Effector CD4-positive, alpha-beta T cell (primary cell): ENCODE measurements at regions not wholly inside any gene's neighbourhood (a gene's known extent, or its start where the extent isn't known, plus 50 kb on each side); places are given as distances from the start of the nearest gene placed in this dataset.

Source experiments
- DNase-seq: peaks from one replicate; pipeline ENCODE4 v3.0.0-alpha.2; 2020

DNA sequence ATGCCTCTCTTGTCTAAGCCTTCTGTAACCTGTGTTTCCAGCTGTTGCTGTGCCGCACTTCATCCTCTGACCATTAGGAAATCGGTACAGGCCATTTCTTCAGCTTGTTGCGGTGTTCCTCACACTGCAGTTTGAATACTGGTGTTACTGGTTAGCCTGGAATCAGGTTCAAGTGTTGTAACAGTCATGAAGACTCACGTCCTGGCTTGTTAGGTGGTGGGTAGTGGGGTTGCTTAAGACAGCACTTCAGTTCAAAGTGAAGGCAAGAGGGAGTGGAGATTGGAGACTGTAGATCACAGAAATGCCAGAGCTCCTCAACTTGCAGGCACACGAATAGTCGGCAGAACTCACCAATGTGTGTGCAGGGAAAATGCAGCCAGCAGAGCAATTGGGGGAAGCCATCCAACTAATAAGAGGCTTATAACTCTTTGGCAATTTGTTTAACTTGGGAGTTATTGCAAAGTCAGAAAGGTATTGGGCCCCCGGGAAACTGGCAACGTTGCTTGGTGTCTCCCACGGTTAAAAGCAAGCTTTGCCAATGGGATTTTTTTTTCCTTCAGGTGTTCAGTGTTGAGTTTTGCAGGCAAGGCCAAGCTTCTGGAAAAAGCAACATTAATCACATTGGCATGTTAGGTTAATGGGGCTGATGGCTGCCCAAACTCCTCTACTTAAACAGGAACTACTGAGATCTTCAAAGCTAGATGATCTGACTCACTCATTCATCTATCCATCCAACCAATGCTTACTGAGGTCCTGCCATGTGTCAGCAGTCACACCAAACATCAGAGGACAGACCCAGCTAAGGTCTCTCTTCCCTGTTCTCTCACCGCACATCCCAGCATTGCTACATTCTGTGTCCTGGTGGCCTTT is 380.9 kb downstream of the GATA3 start:
- no peak for DNase-seq

DNA sequence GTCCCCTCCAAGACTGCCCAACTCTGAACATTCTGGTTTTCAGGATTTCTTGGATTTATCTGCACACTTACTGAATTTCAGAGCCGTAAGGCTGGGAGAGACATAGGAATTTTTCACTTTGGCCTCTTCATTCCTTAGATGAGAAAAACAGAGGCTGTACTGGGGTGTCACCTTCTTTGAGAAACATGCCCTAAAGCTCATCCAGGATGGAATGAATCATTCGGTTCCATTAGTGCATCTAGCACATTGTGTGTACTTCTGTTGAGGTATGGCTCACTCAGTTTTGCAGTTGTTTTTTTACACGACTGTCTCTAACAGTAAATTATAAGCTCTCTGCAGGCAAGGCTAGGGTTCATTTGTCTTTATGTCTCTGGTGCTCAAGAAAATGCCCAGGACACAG is 383.4 kb downstream of the GATA3 start:
- DNase-seq, result no peak

- DNase-seq, result no peak
Measured at GRCh38 chr10:8438603-8439002, 384.1 kb downstream of the GATA3 start.

GRCh38 chr10:8439040-8439439 is 384.6 kb downstream of the GATA3 start:
- no peak for DNase-seq

DNA sequence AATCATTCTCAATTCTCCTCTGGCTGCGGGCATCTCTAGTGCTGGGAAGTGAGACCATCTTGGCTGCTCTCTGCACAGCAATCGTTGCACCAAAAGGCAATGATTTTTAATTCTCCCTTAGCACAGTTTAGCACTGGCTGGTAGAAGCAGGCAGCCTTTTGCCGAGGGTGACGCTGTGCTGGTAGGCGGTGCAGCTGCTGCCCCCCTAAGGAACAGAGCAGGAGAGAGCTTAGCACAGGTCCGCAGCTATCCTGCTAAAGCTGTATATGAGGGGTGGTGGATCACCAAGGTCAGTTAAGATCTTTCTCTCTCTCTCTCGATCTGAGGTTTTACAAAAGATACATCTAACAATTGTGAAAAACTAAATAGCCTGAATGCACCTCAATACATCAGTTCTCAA is 390.1 kb downstream of the GATA3 start:
- no peak for DNase-seq

DNA sequence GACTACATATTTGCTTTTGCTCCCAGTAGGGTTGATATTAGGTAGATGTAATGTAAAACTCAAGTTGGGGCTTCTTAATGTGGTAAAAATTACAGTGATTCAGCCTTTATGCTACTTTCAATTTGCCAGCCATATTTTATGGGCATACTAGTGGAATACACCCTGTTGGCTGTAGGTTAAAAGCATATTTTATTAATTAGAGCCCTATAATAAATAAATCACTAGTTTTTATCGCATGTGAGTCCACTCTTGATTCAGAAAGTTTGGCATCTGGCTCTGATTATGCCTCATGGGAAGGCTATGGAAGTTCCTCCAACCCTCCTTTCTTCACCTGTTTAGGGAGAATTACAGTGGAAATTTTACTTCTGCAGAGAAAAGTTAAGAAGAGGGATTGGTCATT is 390.9 kb downstream of the GATA3 start:
- DNase-seq, result no peak

DNA sequence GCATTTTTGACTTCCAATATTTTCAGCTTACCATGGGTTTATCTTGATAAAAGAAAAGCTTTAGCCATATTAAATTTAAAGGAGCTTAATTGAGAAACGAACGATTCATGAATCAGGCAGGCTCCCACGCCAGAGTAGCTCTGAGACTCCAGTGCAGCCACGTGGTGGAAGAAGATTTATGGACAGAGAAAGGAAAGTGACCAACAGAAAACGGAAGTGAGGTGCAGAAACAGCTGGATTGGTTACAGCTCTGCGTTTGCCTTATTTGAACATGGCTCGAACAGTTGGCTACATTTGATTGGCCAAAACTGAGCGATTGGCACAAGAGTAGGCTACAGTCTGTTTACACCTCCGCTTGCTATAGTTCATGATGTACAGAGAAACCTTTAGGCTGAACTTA is 395.4 kb downstream of the GATA3 start:
- DNase-seq, result no peak

DNA sequence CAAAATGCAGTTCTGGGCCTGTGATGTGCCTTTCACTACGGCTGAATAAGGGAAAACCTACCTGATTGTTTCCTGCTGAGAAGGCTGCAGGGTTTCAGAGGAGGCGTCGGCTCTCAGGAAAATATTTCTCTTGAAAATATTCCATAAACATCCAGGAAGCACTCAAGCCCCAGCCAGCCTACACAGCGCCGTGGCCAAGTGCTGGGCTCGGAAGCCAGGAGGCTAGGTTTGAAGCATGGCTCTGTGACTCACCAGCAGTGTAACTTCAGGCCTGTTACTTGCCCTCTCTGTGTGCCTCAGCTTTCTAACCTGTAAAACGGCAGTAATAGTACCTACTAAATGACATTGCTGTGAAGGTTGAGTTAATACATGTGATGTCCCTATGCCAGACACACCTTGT is 399.1 kb downstream of the GATA3 start:
- DNase-seq, result no peak

DNA sequence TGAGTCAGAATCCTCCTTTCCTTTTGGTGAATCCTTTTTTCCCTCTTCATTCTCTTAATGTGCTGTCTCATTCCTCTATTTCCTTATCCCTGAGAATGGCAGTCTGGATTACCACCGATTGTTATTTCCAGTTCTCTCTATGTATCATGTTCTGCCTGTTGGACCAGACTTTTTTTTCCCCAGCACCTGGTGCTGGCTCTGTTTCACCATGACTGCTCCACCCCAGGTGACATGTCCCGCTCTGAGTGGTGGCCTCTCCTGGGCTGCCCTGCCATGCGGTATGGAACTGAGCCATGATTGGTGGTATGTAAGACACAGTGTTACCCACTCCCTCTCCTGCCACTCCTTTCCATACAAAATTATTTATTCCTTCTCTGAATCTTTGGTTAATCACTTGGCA is 399.9 kb downstream of the GATA3 start:
- no peak for DNase-seq

DNA sequence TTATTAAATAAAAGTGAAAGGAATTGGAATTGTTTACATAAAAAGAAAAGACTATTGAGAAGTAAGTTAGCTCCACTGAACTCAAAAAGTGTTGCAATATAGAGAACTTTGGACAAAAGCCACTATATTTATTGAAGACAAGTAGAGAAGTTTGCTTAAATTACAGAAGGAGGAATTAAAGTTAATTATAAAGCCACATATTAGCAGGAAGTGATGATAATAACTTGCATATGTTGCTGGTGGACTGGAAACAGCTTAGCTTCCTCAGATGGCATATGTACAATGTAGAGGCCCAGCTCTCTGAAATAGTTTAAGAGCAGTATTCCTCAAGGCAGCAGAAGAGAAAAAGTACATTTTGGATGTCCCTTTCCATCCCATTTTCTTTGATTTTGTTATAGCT is 400.7 kb downstream of the GATA3 start:
- no peak for DNase-seq

GRCh38 chr10:8456386-8456785 is 401.9 kb downstream of the GATA3 start:
- no peak for DNase-seq

DNA sequence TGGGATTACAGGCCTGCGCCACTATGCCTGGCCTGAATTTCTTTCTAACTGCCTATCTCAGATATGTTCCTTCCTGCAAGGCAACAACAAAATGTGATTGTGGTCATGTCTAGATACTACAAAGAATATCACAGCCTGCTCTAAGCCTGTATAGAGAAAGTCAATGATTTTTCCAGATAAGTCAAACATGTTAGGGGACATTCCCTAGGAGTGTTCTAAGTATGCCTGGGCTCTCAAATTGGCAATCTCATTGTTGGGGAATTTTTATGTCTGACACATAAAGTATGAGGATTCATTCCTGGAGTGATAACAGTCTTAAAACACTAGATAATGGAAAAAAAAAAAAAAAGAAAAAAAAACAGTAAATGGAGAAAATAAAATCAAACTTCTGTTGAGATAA is 406.1 kb downstream of the GATA3 start:
- no peak for DNase-seq

GRCh38 chr10:8462565-8462964 is 408.1 kb downstream of the GATA3 start:
- DNase-seq, result no peak

DNA sequence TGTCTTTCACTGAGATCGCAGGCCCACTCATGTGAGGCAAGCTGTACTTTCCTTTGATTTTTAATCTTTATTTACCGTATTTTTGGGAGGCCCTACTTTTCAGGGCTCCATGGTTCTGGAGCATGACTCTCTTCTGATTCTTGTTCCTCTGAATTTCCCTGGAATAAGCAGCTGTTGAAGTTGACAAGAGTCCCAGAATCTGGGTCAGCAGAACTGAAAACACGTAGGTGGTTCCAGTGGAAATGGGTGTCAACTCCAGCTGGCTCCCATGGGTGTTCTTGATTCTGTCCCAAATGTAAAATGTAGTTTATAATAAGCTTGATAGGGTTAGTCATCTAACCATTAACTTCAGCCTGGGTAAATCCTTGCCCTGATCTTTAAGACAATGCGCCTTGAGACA is 409.4 kb downstream of the GATA3 start:
- DNase-seq, result no peak

DNA sequence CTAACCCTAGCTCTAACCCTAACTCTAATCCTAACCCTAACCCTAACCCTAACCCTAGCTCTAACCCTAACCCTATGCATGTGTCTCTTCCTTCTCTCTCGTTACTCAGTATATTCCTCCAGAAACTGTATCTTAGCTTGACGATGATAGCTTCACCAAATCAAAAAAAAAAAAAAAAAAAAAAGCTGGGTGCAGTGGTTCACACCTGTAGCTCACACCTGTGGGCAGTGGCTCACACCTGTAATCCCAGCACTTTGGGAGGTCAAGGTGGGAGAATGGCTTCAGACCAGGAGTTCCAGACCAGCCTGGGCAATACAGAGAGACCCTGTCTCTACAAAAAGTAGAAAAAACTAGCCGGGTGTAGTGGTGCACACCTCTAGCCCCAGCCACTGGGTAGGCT is 414.0 kb downstream of the GATA3 start:
- no peak for DNase-seq

- DNase-seq, result peak; percentile 6
Measured at GRCh38 chr10:8473205-8473604, 418.7 kb downstream of the GATA3 start.

- no peak for DNase-seq
Measured at GRCh38 chr10:8477300-8477699, 422.8 kb downstream of the GATA3 start.

DNA sequence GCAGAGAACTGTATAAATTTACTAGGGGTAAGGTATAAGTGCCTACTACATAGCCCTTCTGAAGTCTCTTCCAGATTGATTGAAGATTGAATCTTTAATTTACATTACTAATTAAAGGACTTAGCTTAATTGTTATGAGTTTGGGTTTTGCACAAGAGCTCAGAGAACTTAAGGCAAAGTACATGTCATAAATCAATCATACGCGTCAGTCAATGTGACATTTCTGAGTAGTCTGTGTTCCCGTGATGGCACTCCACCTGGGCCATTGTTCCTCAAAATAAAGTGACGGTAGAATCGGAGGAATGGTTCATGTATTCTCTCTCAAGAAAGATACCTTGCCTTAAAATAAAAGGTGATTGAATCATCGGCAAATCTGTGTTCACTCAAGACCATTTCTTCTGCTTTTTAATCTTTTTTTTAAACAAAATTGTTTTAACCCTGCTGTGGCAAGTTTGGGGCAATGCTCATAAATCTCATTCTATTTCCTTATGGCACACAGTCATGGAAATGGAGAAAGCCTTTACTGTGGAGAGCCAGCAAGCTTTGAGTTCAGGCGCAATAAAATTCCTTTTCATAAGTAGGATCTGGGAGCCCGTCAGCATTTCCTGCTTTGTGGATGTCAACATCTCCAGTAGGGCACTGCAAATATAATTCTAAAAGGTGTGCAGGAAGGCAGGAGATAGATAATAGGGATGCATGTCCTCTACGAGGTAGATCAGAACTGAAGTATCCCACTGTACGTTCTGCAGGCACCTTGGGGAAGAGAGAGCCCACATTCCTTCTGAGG is 427.4 kb downstream of the GATA3 start:
- no peak for DNase-seq

GRCh38 chr10:8485032-8485431 is 430.5 kb downstream of the GATA3 start:
- no peak for DNase-seq

- no peak for DNase-seq
Measured at GRCh38 chr10:8487346-8487745, 432.9 kb downstream of the GATA3 start.

DNA sequence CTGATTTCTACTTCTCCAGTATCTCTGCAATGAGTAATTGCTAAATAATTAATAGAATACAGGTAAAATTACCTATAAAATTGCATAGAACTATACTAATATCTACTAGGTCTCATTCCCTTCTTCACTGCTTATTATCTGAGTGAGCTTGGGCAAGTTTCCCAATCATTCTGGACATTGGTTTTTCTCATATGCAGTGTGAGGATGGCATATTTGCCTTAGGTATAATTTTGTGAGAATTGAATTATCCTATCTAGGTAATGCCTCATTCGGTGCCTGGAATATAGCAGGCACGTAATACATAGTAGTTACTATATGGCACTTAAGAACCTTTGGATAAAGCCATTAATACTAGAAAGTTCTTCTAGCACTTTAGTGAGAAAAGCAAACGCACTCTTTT is 434.7 kb downstream of the GATA3 start:
- no peak for DNase-seq

DNA sequence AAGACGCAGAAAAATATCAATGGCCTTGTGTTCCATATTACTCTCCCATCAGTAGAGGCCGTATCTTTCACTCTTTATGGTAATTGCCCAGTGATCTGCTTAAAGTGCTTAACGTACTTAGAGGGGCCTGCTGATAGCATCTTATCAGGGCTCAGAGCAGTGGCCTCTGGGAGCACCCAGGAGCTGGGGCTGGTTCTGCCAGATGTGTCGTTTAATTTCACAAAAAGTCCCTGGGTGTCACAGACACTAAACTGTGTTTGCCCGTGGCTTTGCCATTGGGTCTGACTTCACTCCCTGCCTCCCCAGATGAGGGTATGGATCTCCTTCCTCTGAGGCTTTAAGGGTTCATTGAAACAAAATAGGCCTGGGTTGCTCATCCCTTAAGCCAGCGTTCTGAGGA is 435.3 kb downstream of the GATA3 start:
- no peak for DNase-seq

- no peak for DNase-seq
Measured at GRCh38 chr10:8498290-8498689, 443.8 kb downstream of the GATA3 start.

GRCh38 chr10:8498881-8499280 is 444.4 kb downstream of the GATA3 start:
- DNase-seq, result no peak
